SIG-M5 treated with dmso at 0.1 percent for 504 hours (cell line): ENCODE measurements at regions not wholly inside any gene's neighbourhood (a gene's known extent, or its start where the extent isn't known, plus 50 kb on each side); places are given as distances from the start of the nearest gene placed in this dataset.

ENCODE experiments used
- DNase-seq: peaks from one replicate; lab custom pipeline; 2025; ENCODE audit not compliant: unreplicated experiment; lab: John Stamatoyannopoulos, UW

GRCh38 chr4:37740546-37740945, 54.4 kb upstream of the RELL1 start:
- no peak for DNase-seq

- no peak for DNase-seq
These were observed 51.3 kb upstream of the RELL1 start for GRCh38 chr4:37737466-37737865.
